ENCODE measurements at regions not wholly inside any gene's neighbourhood (a gene's known extent, or its start where the extent isn't known, plus 50 kb on each side); places are given as distances from the start of the nearest gene placed in this dataset.

DNA sequence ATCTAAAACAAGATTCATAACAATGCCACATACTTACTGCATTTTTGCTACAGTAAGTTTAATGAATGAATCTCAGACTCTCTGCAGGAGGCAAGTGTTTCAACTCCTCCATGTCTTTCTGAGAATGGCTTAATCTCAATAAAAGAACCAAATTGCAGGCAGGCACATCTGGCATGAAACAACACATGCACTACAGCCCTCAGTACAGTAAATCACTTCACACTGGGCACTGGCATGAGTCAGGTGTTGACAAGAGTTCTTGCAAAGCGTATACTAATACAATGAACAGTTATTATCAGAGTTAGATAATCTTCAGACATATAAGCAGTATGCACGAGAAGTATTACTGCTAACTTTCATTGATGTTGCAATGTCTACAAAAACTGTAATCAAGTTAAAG, 1386.8 kb downstream of the MRPL39 start:
- Histone ChIP-seq H3K9ac (ENCODE audit: low read length) (no peak overlapping the region), H2AFZ (ENCODE audit: low read depth, low read length) (no peak overlapping the region), H3K4me2 (ENCODE audit: low read length) (no peak overlapping the region), H3K79me2 (replicated peaks; ENCODE audit: insufficient read depth, low read length) (no peaks in the 10 kb centered on the region), H3K4me3 (ENCODE audit: low read length) (no peak overlapping the region), H3K27me3 (ENCODE audit: insufficient read depth, low read depth, low read length) (no peaks in the 10 kb centered on the region), H3K9me2 (ENCODE audit: insufficient read depth, low read length) (no peaks in the 10 kb centered on the region), H3K27ac (ENCODE audit: low read length) (no peak overlapping the region), H3F3A (ENCODE audit: insufficient read depth, low read length, poor library complexity, severe bottlenecking) (no peaks in the 10 kb centered on the region), H3K9me3 (ENCODE audit: low read length) (no peaks in the 10 kb centered on the region), H4K20me1 (ENCODE audit: insufficient read depth) (no peaks in the 10 kb centered on the region), H3K36me3 (ENCODE audit: insufficient read depth, low read length) (no peaks in the 10 kb centered on the region)
- TF ChIP-seq, protein P1, sequence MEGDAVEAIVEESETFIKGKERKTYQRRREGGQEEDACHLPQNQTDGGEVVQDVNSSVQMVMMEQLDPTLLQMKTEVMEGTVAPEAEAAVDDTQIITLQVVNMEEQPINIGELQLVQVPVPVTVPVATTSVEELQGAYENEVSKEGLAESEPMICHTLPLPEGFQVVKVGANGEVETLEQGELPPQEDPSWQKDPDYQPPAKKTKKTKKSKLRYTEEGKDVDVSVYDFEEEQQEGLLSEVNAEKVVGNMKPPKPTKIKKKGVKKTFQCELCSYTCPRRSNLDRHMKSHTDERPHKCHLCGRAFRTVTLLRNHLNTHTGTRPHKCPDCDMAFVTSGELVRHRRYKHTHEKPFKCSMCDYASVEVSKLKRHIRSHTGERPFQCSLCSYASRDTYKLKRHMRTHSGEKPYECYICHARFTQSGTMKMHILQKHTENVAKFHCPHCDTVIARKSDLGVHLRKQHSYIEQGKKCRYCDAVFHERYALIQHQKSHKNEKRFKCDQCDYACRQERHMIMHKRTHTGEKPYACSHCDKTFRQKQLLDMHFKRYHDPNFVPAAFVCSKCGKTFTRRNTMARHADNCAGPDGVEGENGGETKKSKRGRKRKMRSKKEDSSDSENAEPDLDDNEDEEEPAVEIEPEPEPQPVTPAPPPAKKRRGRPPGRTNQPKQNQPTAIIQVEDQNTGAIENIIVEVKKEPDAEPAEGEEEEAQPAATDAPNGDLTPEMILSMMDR (IDR thresholded peaks at IDR 0.05; ENCODE audit: poor library complexity, severe bottlenecking) = no peak
- TF ChIP-seq TAF1 (IDR thresholded peaks at IDR 0.05; ENCODE audit: low read depth) (no peak), MXI1 (conservative IDR thresholded peaks at IDR 0.05; ENCODE audit: poor library complexity, severe bottlenecking) (no peak)

GRCh38 chr21:24217151-24217550, 1390.1 kb downstream of the MRPL39 start:
- Histone ChIP-seq H3K4me2 (ENCODE audit: low read length) (no peak overlapping the region), H2AFZ (ENCODE audit: low read depth, low read length) (no peak overlapping the region), H3K27ac (ENCODE audit: low read length) (no peak overlapping the region), H3K36me3 (ENCODE audit: insufficient read depth, low read length) (no peaks in the 10 kb centered on the region), H3F3A (ENCODE audit: insufficient read depth, low read length, poor library complexity, severe bottlenecking) (no peaks in the 10 kb centered on the region), H4K20me1 (ENCODE audit: insufficient read depth) (no peaks in the 10 kb centered on the region), H3K9me3 (ENCODE audit: low read length) (no peaks in the 10 kb centered on the region), H3K9me2 (ENCODE audit: insufficient read depth, low read length) (no peaks in the 10 kb centered on the region), H3K27me3 (ENCODE audit: insufficient read depth, low read depth, low read length) (no peaks in the 10 kb centered on the region), H3K4me3 (ENCODE audit: low read length) (no peak overlapping the region), H3K79me2 (replicated peaks; ENCODE audit: insufficient read depth, low read length) (no peaks in the 10 kb centered on the region), H3K9ac (ENCODE audit: low read length) (no peak overlapping the region)
- TF ChIP-seq MXI1 (conservative IDR thresholded peaks at IDR 0.05; ENCODE audit: poor library complexity, severe bottlenecking) (no peak), EZH2 (IDR thresholded peaks at IDR 0.05; ENCODE audit: borderline replicate concordance, insufficient read depth, low read length, poor library complexity, severe bottlenecking) (no peak), POLR2AphosphoS5 (IDR thresholded peaks at IDR 0.05) (no peak), RAD21 (conservative IDR thresholded peaks at IDR 0.05) (no peak), EP300 (conservative IDR thresholded peaks at IDR 0.05; ENCODE audit: poor library complexity, severe bottlenecking) (no peak), SMC3 (conservative IDR thresholded peaks at IDR 0.05; ENCODE audit: poor library complexity) (no peak), TAF1 (IDR thresholded peaks at IDR 0.05; ENCODE audit: low read depth) (no peak)
- TF ChIP-seq, protein P1 (IDR thresholded peaks at IDR 0.05; ENCODE audit: poor library complexity, severe bottlenecking) = no peak
- TF ChIP-seq, protein P2, sequence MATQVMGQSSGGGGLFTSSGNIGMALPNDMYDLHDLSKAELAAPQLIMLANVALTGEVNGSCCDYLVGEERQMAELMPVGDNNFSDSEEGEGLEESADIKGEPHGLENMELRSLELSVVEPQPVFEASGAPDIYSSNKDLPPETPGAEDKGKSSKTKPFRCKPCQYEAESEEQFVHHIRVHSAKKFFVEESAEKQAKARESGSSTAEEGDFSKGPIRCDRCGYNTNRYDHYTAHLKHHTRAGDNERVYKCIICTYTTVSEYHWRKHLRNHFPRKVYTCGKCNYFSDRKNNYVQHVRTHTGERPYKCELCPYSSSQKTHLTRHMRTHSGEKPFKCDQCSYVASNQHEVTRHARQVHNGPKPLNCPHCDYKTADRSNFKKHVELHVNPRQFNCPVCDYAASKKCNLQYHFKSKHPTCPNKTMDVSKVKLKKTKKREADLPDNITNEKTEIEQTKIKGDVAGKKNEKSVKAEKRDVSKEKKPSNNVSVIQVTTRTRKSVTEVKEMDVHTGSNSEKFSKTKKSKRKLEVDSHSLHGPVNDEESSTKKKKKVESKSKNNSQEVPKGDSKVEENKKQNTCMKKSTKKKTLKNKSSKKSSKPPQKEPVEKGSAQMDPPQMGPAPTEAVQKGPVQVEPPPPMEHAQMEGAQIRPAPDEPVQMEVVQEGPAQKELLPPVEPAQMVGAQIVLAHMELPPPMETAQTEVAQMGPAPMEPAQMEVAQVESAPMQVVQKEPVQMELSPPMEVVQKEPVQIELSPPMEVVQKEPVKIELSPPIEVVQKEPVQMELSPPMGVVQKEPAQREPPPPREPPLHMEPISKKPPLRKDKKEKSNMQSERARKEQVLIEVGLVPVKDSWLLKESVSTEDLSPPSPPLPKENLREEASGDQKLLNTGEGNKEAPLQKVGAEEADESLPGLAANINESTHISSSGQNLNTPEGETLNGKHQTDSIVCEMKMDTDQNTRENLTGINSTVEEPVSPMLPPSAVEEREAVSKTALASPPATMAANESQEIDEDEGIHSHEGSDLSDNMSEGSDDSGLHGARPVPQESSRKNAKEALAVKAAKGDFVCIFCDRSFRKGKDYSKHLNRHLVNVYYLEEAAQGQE (IDR thresholded peaks at IDR 0.05; ENCODE audit: borderline replicate concordance) = no peak

All from neural cell (in vitro differentiated cells).